Lower leg skin (tissue), 3 donors: ENCODE measurements at regions not wholly inside any gene's neighbourhood (a gene's known extent, or its start where the extent isn't known, plus 50 kb on each side); places are given as distances from the start of the nearest gene placed in this dataset.

Source experiments
- CTCF ChIP-seq, 3 donors: fragments of 450-650 bp; IDR thresholded peaks; one replicate each; pipeline ENCODE4 v1.5.1; 2016; ENCODE audit warnings: antibody characterized with exemption in 3 of 3, mild to moderate bottlenecking in 3 of 3, moderate library complexity in 2 of 3
- POLR2A ChIP-seq, 2 donors: fragments of 450-650 bp; IDR thresholded peaks; one replicate each; pipeline ENCODE4 v1.6.1; 2016 to 2017; ENCODE audit warnings: antibody characterized with exemption in 2 of 2, mild to moderate bottlenecking in 1 of 2, moderate library complexity in 1 of 2

GRCh38 chr20:39132093-39132492 is 169.9 kb downstream of the DHX35 start:
- TF ChIP-seq CTCF (IDR thresholded peaks at IDR 0.05) (no peak), POLR2A (IDR thresholded peaks at IDR 0.05) (no peak)
